MM.1S (cell line): ENCODE measurements at regions not wholly inside any gene's neighbourhood (a gene's known extent, or its start where the extent isn't known, plus 50 kb on each side); places are given as distances from the start of the nearest gene placed in this dataset.

Experiments
- DNase-seq: peaks from one replicate; pipeline ENCODE4 v3.0.0-alpha.2; 2015
- H2AFZ ChIP-seq: fragments of 300-600 bp; sonication (generic); 2 replicates; pipeline ENCODE4 v1.6.0; 2016; ENCODE audit warnings: antibody characterized with exemption, low read length
- H3F3A ChIP-seq: fragments of 300-600 bp; sonication (generic); 2 replicates; pipeline ENCODE4 v1.6.1; 2016; ENCODE audit warnings: mild to moderate bottlenecking, antibody characterized with exemption, low read length, moderate library complexity, mixed read lengths; ENCODE audit not compliant: insufficient read depth
- H3K27ac ChIP-seq: fragments of 300-600 bp; sonication (generic); 2 replicates; pipeline ENCODE4 v1.5.1; 2016; ENCODE audit warnings: mild to moderate bottlenecking, low read length
- H3K27me3 ChIP-seq: fragments of 300-600 bp; sonication (generic); replicated peaks from 2 replicates; pipeline ENCODE4 v1.6.0; 2016; ENCODE audit warnings: low read length; ENCODE audit not compliant: insufficient read depth
- H3K36me3 ChIP-seq: fragments of 300-600 bp; sonication (generic); replicated peaks from 2 replicates; pipeline ENCODE4 v1.6.1; 2016; ENCODE audit warnings: mild to moderate bottlenecking, low read length, mixed read lengths; ENCODE audit not compliant: insufficient read depth
- H3K4me1 ChIP-seq: fragments of 300-600 bp; sonication (generic); 2 replicates; pipeline ENCODE4 v1.6.1; 2016; ENCODE audit warnings: low read length, mixed read lengths
- H3K4me2 ChIP-seq: fragments of 300-600 bp; sonication (generic); 2 replicates; pipeline ENCODE4 v1.6.0; 2016; ENCODE audit warnings: low read depth, low read length
- H3K4me3 ChIP-seq: fragments of 300-600 bp; sonication (generic); 2 replicates; pipeline ENCODE4 v1.5.1; 2016; ENCODE audit warnings: low read length, mixed read lengths
- H3K79me2 ChIP-seq: fragments of 300-600 bp; sonication (generic); 2 replicates; pipeline ENCODE4 v1.6.1; 2016; ENCODE audit warnings: mixed run types, low read length, mixed read lengths
- H3K9ac ChIP-seq: fragments of 300-600 bp; sonication (generic); 2 replicates; pipeline ENCODE4 v1.6.1; 2016; ENCODE audit warnings: low read length, mixed read lengths
- H3K9me2 ChIP-seq: fragments of 300-600 bp; sonication (generic); replicated peaks from 2 replicates; pipeline ENCODE4 v1.6.1; 2016; ENCODE audit warnings: mild to moderate bottlenecking, low read length, mixed read lengths; ENCODE audit not compliant: insufficient read depth
- H3K9me3 ChIP-seq: fragments of 300-600 bp; sonication (generic); replicated peaks from 2 replicates; pipeline ENCODE4 v1.6.1; 2016; ENCODE audit warnings: mild to moderate bottlenecking, low read length, mixed read lengths; ENCODE audit not compliant: insufficient read depth
- H4K20me1 ChIP-seq: fragments of 300-600 bp; sonication (generic); 2 replicates; pipeline ENCODE4 v1.6.1; 2016; ENCODE audit warnings: mild to moderate bottlenecking, low read length, moderate library complexity, mixed read lengths; ENCODE audit not compliant: insufficient read depth
- EZH2 ChIP-seq: fragments of 300-600 bp; sonication (generic); optimal IDR thresholded peaks from 2 replicates; pipeline ENCODE3; 2017; ENCODE audit warnings: low read depth, mild to moderate bottlenecking, antibody characterized with exemption, low read length, mixed read lengths
- EZH2phosphoT487 ChIP-seq: fragments of 300-600 bp; sonication (generic); IDR thresholded peaks from 2 replicates; pipeline ENCODE4 v1.6.1; 2018; ENCODE audit warnings: antibody characterized with exemption, low read length
- TF ChIP-seq, protein P1 (sequence below): fragments of 300-600 bp; sonication (generic); IDR thresholded peaks from 2 replicates; pipeline ENCODE4 v1.5.1; 2016; ENCODE audit warnings: antibody characterized with exemption, low read length, mixed read lengths

DNA sequence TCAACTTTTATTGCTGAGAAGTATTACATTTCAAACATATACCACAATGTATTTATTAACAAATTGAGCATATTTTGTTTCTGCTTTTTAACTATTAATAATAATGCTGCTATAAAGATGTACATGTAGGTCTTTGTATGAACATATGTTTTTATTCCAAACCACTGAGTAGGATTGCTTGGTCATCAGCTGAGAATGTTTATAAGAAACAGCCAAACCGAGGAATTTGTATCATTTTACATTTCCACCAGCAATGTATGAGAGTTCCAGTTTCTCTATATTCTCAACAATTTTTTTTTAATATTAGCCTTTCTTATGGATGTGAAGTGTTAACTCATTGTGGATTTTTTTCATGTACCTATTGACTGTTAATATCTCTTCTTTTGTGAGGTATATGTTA lies 119.5 kb upstream of the MDFIC2 start:
- DNase-seq: no peak
- Histone ChIP-seq H3K4me3 (no peak overlapping the region), H3K4me2 (no peak overlapping the region), H3K9me2 (no peaks in the 10 kb centered on the region), H3F3A (no peaks in the 10 kb centered on the region), H3K9ac (no peak overlapping the region), H3K4me1 (no peaks in the 10 kb centered on the region), H3K36me3 (no peaks in the 10 kb centered on the region), H2AFZ (no peak overlapping the region), H3K27me3 (no peaks in the 10 kb centered on the region), H3K27ac (no peak overlapping the region), H3K9me3 (no peaks in the 10 kb centered on the region), H3K79me2 (no peaks in the 10 kb centered on the region), H4K20me1 (no peaks in the 10 kb centered on the region)
- TF ChIP-seq EZH2 (no peak), EZH2phosphoT487 (no peak)
- TF ChIP-seq, protein P1, sequence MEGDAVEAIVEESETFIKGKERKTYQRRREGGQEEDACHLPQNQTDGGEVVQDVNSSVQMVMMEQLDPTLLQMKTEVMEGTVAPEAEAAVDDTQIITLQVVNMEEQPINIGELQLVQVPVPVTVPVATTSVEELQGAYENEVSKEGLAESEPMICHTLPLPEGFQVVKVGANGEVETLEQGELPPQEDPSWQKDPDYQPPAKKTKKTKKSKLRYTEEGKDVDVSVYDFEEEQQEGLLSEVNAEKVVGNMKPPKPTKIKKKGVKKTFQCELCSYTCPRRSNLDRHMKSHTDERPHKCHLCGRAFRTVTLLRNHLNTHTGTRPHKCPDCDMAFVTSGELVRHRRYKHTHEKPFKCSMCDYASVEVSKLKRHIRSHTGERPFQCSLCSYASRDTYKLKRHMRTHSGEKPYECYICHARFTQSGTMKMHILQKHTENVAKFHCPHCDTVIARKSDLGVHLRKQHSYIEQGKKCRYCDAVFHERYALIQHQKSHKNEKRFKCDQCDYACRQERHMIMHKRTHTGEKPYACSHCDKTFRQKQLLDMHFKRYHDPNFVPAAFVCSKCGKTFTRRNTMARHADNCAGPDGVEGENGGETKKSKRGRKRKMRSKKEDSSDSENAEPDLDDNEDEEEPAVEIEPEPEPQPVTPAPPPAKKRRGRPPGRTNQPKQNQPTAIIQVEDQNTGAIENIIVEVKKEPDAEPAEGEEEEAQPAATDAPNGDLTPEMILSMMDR: no peak

DNA sequence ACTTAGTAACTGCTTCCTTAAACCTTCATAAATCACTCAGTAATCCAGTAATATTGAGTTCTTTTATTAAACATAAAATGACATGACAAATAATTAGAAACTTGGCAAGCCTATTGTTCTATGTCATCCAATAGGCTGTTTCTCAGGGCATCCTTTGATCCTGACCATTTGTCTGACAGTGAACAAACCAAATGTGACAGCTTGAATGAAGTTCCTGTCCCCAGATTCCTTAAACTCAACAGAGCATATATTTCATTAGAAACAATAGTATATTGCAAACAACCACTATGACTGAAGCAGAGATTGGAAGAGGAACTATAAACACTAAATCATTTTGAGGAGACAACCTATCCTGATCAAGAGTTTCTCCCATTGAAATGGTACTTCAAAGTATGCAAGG lies 113.6 kb upstream of the MDFIC2 start:
- H3K4me1 ChIP-seq: no peaks in the 10 kb centered on the region
- H4K20me1 ChIP-seq: no peaks in the 10 kb centered on the region
- no peak overlapping the region for H2AFZ ChIP-seq
- no peak for DNase-seq
- no peaks in the 10 kb centered on the region for H3K27me3 ChIP-seq
- H3K79me2 ChIP-seq: no peaks in the 10 kb centered on the region
- H3K27ac ChIP-seq: no peak overlapping the region
- no peaks in the 10 kb centered on the region for H3K9me3 ChIP-seq
- TF ChIP-seq EZH2 (no peak), EZH2phosphoT487 (no peak)
- TF ChIP-seq, protein P1: no peak
- no peaks in the 10 kb centered on the region for H3K9me2 ChIP-seq
- no peaks in the 10 kb centered on the region for H3K36me3 ChIP-seq
- no peak overlapping the region for H3K4me2 ChIP-seq
- H3F3A ChIP-seq: no peaks in the 10 kb centered on the region
- no peak overlapping the region for H3K4me3 ChIP-seq
- H3K9ac ChIP-seq: no peak overlapping the region

DNA sequence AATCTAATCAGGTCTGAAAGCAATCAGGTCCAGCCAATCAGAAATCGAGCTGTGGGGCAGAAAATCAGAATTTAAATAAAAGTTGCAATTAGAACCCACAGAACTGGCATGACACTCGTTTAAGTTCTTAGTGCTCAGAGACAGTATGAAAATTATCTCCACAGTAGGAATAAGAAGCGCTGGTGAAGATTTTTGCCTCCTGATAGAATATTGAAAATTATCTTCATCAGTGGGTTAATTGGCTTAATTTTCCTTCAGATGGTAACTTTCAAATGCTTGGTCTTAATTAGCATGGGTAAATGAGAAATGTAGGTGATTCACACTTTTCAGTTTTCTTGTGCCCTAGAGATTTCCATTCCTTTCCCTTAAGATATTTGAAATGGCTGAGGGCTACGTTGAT lies 109.1 kb upstream of the MDFIC2 start:
- H3K79me2 ChIP-seq: no peaks in the 10 kb centered on the region
- no peaks in the 10 kb centered on the region for H3K27me3 ChIP-seq
- no peaks in the 10 kb centered on the region for H3K36me3 ChIP-seq
- H4K20me1 ChIP-seq: no peaks in the 10 kb centered on the region
- no peak overlapping the region for H3K9ac ChIP-seq
- no peaks in the 10 kb centered on the region for H3F3A ChIP-seq
- H3K9me2 ChIP-seq: no peaks in the 10 kb centered on the region
- no peak overlapping the region for H3K4me3 ChIP-seq
- no peaks in the 10 kb centered on the region for H3K9me3 ChIP-seq
- H2AFZ ChIP-seq: no peak overlapping the region
- no peak for DNase-seq
- TF ChIP-seq, protein P1: no peak
- no peak for TF ChIP-seq EZH2phosphoT487
- no peak for TF ChIP-seq EZH2
- H3K27ac ChIP-seq: no peak overlapping the region
- H3K4me2 ChIP-seq: no peak overlapping the region
- H3K4me1 ChIP-seq: no peaks in the 10 kb centered on the region
